ENCODE measurements at regions not wholly inside any gene's neighbourhood (a gene's known extent, or its start where the extent isn't known, plus 50 kb on each side); places are given as distances from the start of the nearest gene placed in this dataset.

DNA sequence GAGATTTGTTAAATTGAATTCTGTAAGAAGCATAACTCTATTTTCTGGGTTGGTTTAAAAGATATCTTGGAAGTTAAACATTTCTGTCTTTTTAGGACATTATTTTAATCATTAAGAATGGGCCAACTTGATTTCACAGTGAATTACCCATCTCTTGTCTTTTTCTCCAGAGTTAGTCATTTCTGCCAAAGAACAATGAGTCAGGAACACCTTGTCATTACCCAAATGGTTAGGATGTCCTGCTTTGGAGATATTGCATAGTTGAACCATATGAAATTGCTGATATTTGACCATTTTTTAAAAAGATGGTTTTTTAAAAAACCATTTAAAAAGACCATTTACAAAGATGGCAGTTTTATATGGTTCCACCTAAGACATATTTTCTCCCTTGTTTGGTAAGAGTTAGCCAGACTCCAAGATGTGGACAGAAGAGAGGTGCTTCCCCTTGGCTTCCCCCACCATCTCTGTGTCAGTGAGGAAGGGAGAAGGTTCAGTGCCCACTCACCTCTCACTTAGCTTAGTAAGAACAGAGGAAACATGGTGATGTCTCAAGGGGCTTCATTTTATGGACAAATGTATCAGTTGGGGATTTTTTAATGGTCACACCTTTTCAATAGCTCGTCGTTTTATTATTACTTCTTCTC is 103.0 kb downstream of the PCSK1 start:
- TF ChIP-seq CTCF (IDR thresholded peaks at IDR 0.05; ENCODE audit: control insufficient read depth, insufficient read depth, low read depth, low read length, missing control alignments), result no peak
- no peak for DNase-seq (ENCODE audit: low read depth)
- H3K4me3 ChIP-seq (ENCODE audit: control insufficient read depth, low read depth, low read length), result no peak overlapping the region

DNA sequence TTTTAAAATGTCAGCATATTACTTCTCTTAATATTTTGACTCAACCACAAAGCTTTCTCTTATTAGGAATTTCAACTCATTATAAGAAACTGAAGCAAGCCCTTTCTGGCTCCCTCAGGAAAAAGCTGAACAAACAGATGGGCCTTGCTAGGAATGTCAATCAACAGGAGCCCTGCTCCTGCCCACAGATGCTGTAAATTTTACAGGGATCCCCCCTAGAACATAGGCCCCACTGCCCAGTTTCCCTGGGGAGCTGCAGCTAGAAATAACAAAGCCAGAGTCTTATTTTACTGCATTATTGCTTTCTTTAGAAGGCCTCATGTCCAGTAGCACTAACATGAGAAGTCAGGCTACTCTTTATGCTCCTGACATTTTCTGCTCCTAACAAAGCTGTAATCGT is 103.8 kb downstream of the PCSK1 start:
- no peak for TF ChIP-seq CTCF (IDR thresholded peaks at IDR 0.05; ENCODE audit: control insufficient read depth, insufficient read depth, low read depth, low read length, missing control alignments)
- H3K4me3 ChIP-seq (ENCODE audit: control insufficient read depth, low read depth, low read length), result no peak overlapping the region
- DNase-seq (ENCODE audit: low read depth), result no peak

GRCh38 chr5:96327722-96328121 is 105.3 kb downstream of the PCSK1 start:
- peak; percentile 19 for TF ChIP-seq CTCF (IDR thresholded peaks at IDR 0.05; ENCODE audit: control insufficient read depth, insufficient read depth, low read depth, low read length, missing control alignments)
- H3K4me3 ChIP-seq (ENCODE audit: control insufficient read depth, low read depth, low read length), result no peak overlapping the region
- no peak for DNase-seq (ENCODE audit: low read depth)

DNA sequence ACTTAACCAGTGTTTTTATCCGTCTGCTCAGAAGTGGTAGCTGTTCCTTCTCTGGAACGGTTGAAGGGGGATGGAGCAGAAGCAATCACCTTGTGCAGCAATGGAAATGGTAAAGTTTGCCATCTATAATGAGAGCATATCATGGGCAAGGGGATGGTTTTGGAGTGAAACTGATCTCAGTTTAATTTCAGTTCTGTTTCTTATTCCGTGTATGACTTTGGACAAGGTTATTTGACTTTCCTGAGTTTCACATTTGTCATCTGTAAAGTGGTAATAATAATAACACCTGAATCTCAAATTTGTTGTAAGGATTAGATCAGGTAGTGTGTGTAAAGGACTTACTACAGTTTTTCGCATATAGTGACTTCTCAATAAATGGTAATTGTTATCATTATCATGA is 106.1 kb downstream of the PCSK1 start:
- TF ChIP-seq CTCF (IDR thresholded peaks at IDR 0.05; ENCODE audit: control insufficient read depth, insufficient read depth, low read depth, low read length, missing control alignments), result no peak
- DNase-seq (ENCODE audit: low read depth), result no peak
- H3K4me3 ChIP-seq (ENCODE audit: control insufficient read depth, low read depth, low read length), result no peak overlapping the region

DNA sequence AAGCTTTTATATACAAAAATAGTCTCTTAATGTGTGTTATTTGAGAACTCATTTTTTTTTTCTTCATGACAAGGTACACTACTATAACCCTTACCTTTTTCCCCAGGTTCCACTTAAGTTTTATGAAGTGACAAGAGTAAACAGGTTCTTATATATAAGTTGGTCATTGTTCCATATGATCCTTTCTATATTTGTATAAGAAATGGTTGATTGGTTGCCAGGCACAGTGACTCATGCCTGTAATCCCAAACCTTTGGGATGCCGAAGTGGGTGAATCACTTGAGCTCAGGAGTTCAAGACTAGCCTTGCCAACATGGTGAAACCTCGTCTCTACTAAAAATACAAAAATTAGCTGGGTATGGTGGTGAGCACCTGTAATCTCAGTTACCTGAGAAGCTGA is 108.3 kb downstream of the PCSK1 start:
- no peak overlapping the region for H3K4me3 ChIP-seq (ENCODE audit: control insufficient read depth, low read depth, low read length)
- no peak for DNase-seq (ENCODE audit: low read depth)
- TF ChIP-seq CTCF (IDR thresholded peaks at IDR 0.05; ENCODE audit: control insufficient read depth, insufficient read depth, low read depth, low read length, missing control alignments), result no peak

GRCh38 chr5:96322865-96323264 is 110.2 kb downstream of the PCSK1 start:
- no peak for DNase-seq (ENCODE audit: low read depth)
- TF ChIP-seq CTCF (IDR thresholded peaks at IDR 0.05; ENCODE audit: control insufficient read depth, insufficient read depth, low read depth, low read length, missing control alignments), result no peak
- H3K4me3 ChIP-seq (ENCODE audit: control insufficient read depth, low read depth, low read length), result no peak overlapping the region

DNA sequence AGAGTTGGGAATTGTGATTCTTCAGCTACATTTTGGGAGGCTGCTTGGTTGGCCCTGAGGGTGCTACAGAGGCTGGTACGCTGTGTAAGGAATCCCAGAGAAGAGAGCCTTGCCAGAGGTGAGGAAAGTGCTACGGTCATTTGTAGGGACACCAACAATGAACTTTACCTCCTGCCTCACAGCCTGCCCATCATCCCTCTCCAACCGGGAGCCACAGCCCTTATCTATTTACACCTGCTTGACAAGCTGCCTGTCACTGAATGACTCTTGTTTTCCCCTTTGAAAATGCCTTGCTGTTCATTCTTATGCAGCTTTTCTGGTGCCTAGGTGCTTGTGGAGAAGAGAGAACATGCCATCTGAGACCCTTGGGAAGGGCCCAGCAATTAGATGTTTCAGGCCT is 110.8 kb downstream of the PCSK1 start:
- no peak for DNase-seq (ENCODE audit: low read depth)
- TF ChIP-seq CTCF (IDR thresholded peaks at IDR 0.05; ENCODE audit: control insufficient read depth, insufficient read depth, low read depth, low read length, missing control alignments), result no peak
- no peak overlapping the region for H3K4me3 ChIP-seq (ENCODE audit: control insufficient read depth, low read depth, low read length)

All from AG09309 (cell line).